T-helper 2 cell treated with Interferon-gamma antibody and Interleukin-4, amounts not matched to agents 100 ng/mL and 5 ng/mL, for 36 hours (primary cell): ENCODE measurements at regions not wholly inside any gene's neighbourhood (a gene's known extent, or its start where the extent isn't known, plus 50 kb on each side); places are given as distances from the start of the nearest gene placed in this dataset.

Source experiments
- intact Hi-C: fragments of 100-400 bp; cut with micrococcal nuclease; formaldehyde crosslinking; loops from one replicate; pipeline ENCODE4 v1.15.1; 2023

- intact Hi-C loops: no loop called here
Observed at GRCh38 chr1:87763483-87763882, 434.8 kb downstream of the LMO4 start.

- intact Hi-C loops: no loop called here
Observed at GRCh38 chr1:87765057-87765680, 436.5 kb downstream of the LMO4 start.

GRCh38 chr1:87765681-87766070, 437.0 kb downstream of the LMO4 start:
- intact Hi-C loops: no loop called here

- intact Hi-C loops: no loop called here
Observed at GRCh38 chr1:87766737-87767136, 438.1 kb downstream of the LMO4 start.

GRCh38 chr1:87778896-87779295, 450.2 kb downstream of the LMO4 start:
- intact Hi-C loops: no loop called here

- intact Hi-C loops: no loop called here
Observed at GRCh38 chr1:87781554-87781953, 452.9 kb downstream of the LMO4 start.

- intact Hi-C loops: no loop called here
Observed at GRCh38 chr1:87783315-87783714, 454.6 kb downstream of the LMO4 start.

- intact Hi-C loops: no loop called here
Observed at GRCh38 chr1:87785386-87785785, 456.7 kb downstream of the LMO4 start.

GRCh38 chr1:87786229-87786628, 457.5 kb downstream of the LMO4 start:
- intact Hi-C loops: no loop called here

- intact Hi-C loops: no loop called here
Observed at GRCh38 chr1:87786861-87787545, 458.3 kb downstream of the LMO4 start.

GRCh38 chr1:87787551-87787950, 458.9 kb downstream of the LMO4 start:
- intact Hi-C loops: no loop called here

GRCh38 chr1:87790756-87791155, 462.1 kb downstream of the LMO4 start:
- intact Hi-C loops: no loop called here

- intact Hi-C loops: no loop called here
Observed at GRCh38 chr1:87791931-87792740, 463.5 kb downstream of the LMO4 start.

- intact Hi-C loops: no loop called here
Observed at GRCh38 chr1:87794788-87795614, 466.3 kb downstream of the LMO4 start.

- intact Hi-C loops: no loop called here
Observed at GRCh38 chr1:87795615-87796337, 467.1 kb downstream of the LMO4 start.

GRCh38 chr1:87796471-87796901, 467.8 kb downstream of the LMO4 start:
- intact Hi-C loops: no loop called here

- intact Hi-C loops: no loop called here
Observed at GRCh38 chr1:87799451-87799850, 470.8 kb downstream of the LMO4 start.

- intact Hi-C loops: no loop called here
Observed at GRCh38 chr1:87800006-87800405, 471.3 kb downstream of the LMO4 start.

GRCh38 chr1:87803375-87803774, 474.7 kb downstream of the LMO4 start:
- intact Hi-C loops: no loop called here

GRCh38 chr1:87804128-87804527, 475.4 kb downstream of the LMO4 start:
- intact Hi-C loops: no loop called here
